Keratinocyte (primary cell): ENCODE measurements at regions not wholly inside any gene's neighbourhood (a gene's known extent, or its start where the extent isn't known, plus 50 kb on each side); places are given as distances from the start of the nearest gene placed in this dataset.

ENCODE experiments used
- DNase-seq: peaks from one replicate; pipeline ENCODE4 v3.0.0-alpha.2; 2011; ENCODE audit warnings: low read depth, missing footprints, low spot score
- FAIRE-seq: peaks from 2 replicates; lab custom pipeline; 2011; peaks lifted over from hg19 to GRCh38; lab: Jason Lieb, UNC
- H2AFZ ChIP-seq: 2 replicates; pipeline ENCODE4 v1.6.0; 2012; ENCODE audit warnings: low read length, control low read depth, inconsistent platforms; ENCODE audit not compliant: control insufficient read depth
- H3K27ac ChIP-seq: 2 replicates; pipeline ENCODE4 v1.5.1; 2011; ENCODE audit warnings: low read length; ENCODE audit not compliant: control insufficient read depth, insufficient read depth
- H3K27me3 ChIP-seq: 3 replicates; pipeline ENCODE4 v1.6.0; 2011; ENCODE audit warnings: low read length; ENCODE audit not compliant: control insufficient read depth, insufficient read depth; ENCODE audit errors: extremely low read depth
- H3K36me3 ChIP-seq, 2 experiments: 2 replicates in 1 of 2; 3 replicates in 1 of 2; pipeline ENCODE4 v1.5.1; 2011; ENCODE audit warnings: low read length in 2 of 2, mild to moderate bottlenecking in 1 of 2; ENCODE audit not compliant: control insufficient read depth in 2 of 2, insufficient read depth in 2 of 2; ENCODE audit errors: extremely low read depth in 1 of 2
- H3K4me1 ChIP-seq: 3 replicates; pipeline ENCODE4 v1.5.1; 2011; ENCODE audit warnings: low read length; ENCODE audit not compliant: control insufficient read depth, insufficient read depth; ENCODE audit errors: extremely low read depth
- H3K4me2 ChIP-seq: 3 replicates; pipeline ENCODE4 v1.6.0; 2011; ENCODE audit warnings: low read depth, low read length; ENCODE audit not compliant: control insufficient read depth, insufficient read depth; ENCODE audit errors: extremely low read depth
- H3K4me3 ChIP-seq, 3 experiments: fragments of 200-600 bp in 1 of 3; sonication (generic) in 1 of 3; 2 replicates in 2 of 3; 3 replicates in 1 of 3; pipeline ENCODE4 v1.5.1; 2011 to 2016; ENCODE audit warnings: low read length in 3 of 3, mild to moderate bottlenecking in 3 of 3, control low read depth in 2 of 3, inconsistent platforms in 1 of 3, low read depth in 1 of 3, mixed read lengths in 1 of 3, mixed run types in 1 of 3, moderate library complexity in 1 of 3; ENCODE audit not compliant: control insufficient read depth in 2 of 3, insufficient read depth in 2 of 3; ENCODE audit errors: extremely low read depth in 1 of 3
- H3K79me2 ChIP-seq: 2 replicates; pipeline ENCODE4 v1.6.0; 2012; ENCODE audit warnings: low read length; ENCODE audit not compliant: control insufficient read depth, insufficient read depth
- H3K9ac ChIP-seq: 3 replicates; pipeline ENCODE4 v1.6.0; 2011; ENCODE audit warnings: low read length; ENCODE audit not compliant: control insufficient read depth, insufficient read depth; ENCODE audit errors: extremely low read depth
- H3K9me1 ChIP-seq: 3 replicates; pipeline ENCODE4 v1.6.0; 2011; ENCODE audit warnings: low read length; ENCODE audit not compliant: control insufficient read depth, insufficient read depth; ENCODE audit errors: extremely low read depth
- H3K9me3 ChIP-seq: 2 replicates; pipeline ENCODE4 v1.5.1; 2012; ENCODE audit warnings: low read depth, low read length; ENCODE audit not compliant: control insufficient read depth
- H4K20me1 ChIP-seq: 3 replicates; pipeline ENCODE4 v1.6.0; 2011; ENCODE audit warnings: low read length; ENCODE audit not compliant: control insufficient read depth, insufficient read depth; ENCODE audit errors: extremely low read depth
- EZH2 ChIP-seq: IDR thresholded peaks from one replicate; pipeline ENCODE4 v1.6.1; 2012; ENCODE audit warnings: inconsistent platforms, mild to moderate bottlenecking, low read length, moderate library complexity
- dilution Hi-C: fragments of 300-500 bp; cut with MboI; formaldehyde crosslinking; loops from one replicate; pipeline ENCODE4 v1.7.0; 2020; ENCODE audit warnings: low sequenced_read_pairs; ENCODE audit not compliant: extremely low pct_ligation_motif_present
- TF ChIP-seq, protein P1 (sequence below), 3 experiments: IDR thresholded peaks in 1 of 3; conservative IDR thresholded peaks in 1 of 3; optimal IDR thresholded peaks in 1 of 3; 2 replicates in 2 of 3; 3 replicates in 1 of 3; pipeline versions ENCODE3 to v1.5.1; 2011; ENCODE audit warnings: low read length in 3 of 3, mild to moderate bottlenecking in 3 of 3, moderate library complexity in 2 of 3, control low read depth in 1 of 3, inconsistent platforms in 1 of 3; ENCODE audit not compliant: insufficient read depth in 2 of 3; ENCODE audit errors: extremely low read depth in 1 of 3

DNA sequence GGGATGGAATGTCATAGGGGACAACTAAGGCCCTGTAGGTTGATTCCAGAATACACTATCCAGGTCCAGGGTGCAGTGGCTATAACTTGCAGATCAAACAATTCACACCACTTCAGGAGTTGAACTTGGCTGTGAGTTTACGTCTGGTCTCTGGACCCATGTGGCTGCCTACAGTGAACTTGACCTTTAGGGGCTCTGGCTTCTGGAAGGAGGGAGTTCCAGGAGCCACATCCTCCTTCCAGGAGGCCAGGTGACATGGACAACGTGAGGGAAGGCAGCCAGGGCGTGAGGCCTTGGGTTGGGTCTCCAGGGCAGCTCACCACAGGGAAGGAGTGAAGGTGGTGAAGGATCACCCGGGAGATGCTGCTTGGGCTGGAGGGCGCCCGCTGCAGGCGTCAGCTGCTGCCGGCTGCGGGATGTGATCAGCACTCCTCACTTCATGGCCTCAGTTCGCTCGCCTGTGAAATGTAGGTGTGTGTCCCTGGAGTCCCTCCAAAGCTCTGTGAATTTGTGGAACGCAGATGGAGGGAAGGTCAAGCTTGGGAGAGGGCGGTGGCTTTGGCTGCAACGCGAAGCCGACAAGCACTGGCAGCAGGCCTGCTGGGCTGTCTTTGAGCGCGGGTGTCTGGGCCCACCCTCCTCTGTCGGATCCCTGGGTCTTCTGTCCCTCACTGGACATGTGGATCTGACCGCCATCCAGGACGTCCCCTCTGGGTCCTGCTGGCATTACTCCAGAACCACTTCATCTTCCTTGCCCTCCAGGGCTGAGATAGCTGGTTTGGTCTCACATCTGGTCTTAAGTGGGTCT lies 146.5 kb downstream of the GLI2 start:
- Histone ChIP-seq H4K20me1 (no peaks in the 10 kb centered on the region), H3K27ac (no peak overlapping the region), H3K36me3 (no peaks in the 10 kb centered on the region), H3K4me3 (no peak overlapping the region), H3K9me3 (no peaks in the 10 kb centered on the region), H2AFZ (no peak overlapping the region), H3K4me2 (no peak overlapping the region), H3K9ac (no peak overlapping the region), H3K79me2 (no peaks in the 10 kb centered on the region), H3K27me3 (peaks cover 33% of the 10 kb centered on the region), H3K9me1 (no peaks in the 10 kb centered on the region), H3K4me1 (no peaks in the 10 kb centered on the region)
- FAIRE-seq (no peak), DNase-seq (no peak)
- peak; percentile 83 for TF ChIP-seq EZH2
- TF ChIP-seq, protein P1, sequence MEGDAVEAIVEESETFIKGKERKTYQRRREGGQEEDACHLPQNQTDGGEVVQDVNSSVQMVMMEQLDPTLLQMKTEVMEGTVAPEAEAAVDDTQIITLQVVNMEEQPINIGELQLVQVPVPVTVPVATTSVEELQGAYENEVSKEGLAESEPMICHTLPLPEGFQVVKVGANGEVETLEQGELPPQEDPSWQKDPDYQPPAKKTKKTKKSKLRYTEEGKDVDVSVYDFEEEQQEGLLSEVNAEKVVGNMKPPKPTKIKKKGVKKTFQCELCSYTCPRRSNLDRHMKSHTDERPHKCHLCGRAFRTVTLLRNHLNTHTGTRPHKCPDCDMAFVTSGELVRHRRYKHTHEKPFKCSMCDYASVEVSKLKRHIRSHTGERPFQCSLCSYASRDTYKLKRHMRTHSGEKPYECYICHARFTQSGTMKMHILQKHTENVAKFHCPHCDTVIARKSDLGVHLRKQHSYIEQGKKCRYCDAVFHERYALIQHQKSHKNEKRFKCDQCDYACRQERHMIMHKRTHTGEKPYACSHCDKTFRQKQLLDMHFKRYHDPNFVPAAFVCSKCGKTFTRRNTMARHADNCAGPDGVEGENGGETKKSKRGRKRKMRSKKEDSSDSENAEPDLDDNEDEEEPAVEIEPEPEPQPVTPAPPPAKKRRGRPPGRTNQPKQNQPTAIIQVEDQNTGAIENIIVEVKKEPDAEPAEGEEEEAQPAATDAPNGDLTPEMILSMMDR (optimal IDR thresholded peaks at IDR 0.05 in 1 of 3, IDR thresholded peaks at IDR 0.05 in 1 of 3, conservative IDR thresholded peaks at IDR 0.05 in 1 of 3; ENCODE audit: extremely low read depth in 1 of 3, insufficient read depth in 2 of 3, low read length in 3 of 3): peak in 1 of 3 experiments; percentile 34
- dilution Hi-C loops: no loop called here

DNA sequence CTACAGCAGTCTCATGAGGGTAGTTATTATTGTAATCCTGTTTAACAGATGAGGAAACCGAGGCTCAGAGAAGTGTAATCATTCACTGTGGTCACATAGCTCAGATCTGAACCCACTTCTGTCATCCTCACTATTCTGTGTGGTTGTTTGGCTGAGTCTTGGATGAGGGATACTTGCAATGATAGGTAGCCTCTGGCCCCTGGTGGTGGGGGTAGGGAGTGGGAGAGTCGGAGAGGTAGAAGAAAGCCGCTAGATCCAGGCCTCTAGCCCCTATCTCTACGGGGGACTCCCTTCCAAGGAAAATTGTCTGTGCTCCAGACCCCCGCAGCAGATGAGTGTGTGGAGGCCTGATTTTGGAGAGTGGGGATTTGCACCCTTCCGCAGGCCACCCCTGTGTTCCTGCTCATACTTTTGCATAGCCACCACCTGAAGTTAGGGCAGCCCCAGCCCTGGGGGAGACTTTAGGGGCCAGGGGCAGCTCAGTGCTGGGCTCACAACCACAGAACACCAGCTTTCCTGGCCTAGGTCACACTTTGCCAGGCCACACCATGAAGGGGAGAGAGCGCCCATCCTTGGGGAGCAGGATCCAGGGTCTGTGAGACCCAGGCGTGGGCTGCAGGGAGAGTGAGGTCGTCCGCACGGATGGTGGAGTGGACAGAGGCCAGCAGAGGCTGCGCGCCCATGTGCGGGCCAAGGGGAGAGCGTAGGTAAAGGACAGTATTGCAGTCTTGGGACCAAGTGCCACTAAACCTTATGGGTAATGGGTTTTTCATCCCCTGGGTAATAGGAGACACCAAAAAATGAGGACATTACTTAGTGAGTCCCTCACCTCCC lies 148.2 kb downstream of the GLI2 start:
- no peak for TF ChIP-seq EZH2
- TF ChIP-seq, protein P1 (optimal IDR thresholded peaks at IDR 0.05 in 1 of 3, IDR thresholded peaks at IDR 0.05 in 1 of 3, conservative IDR thresholded peaks at IDR 0.05 in 1 of 3; ENCODE audit: extremely low read depth in 1 of 3, insufficient read depth in 2 of 3, low read length in 3 of 3): peak in 1 of 3 experiments; percentile 17
- Histone ChIP-seq H2AFZ (no peak overlapping the region), H3K4me1 (no peaks in the 10 kb centered on the region), H3K27me3 (peaks cover 33% of the 10 kb centered on the region), H3K36me3 (no peaks in the 10 kb centered on the region), H3K4me3 (no peak overlapping the region), H3K79me2 (no peaks in the 10 kb centered on the region), H3K9ac (no peak overlapping the region), H3K9me1 (no peaks in the 10 kb centered on the region), H3K27ac (no peak overlapping the region), H3K9me3 (no peaks in the 10 kb centered on the region), H4K20me1 (no peaks in the 10 kb centered on the region), H3K4me2 (no peak overlapping the region)
- FAIRE-seq (no peak), DNase-seq (no peak)
- dilution Hi-C loops: no loop called here
